ENCODE measurements at regions not wholly inside any gene's neighbourhood (a gene's known extent, or its start where the extent isn't known, plus 50 kb on each side); places are given as distances from the start of the nearest gene placed in this dataset.

GRCh38 chr5:147167529-147167928, 67.3 kb upstream of the STK32A start:
- DNase-seq (ENCODE audit: low read depth in 2 of 2, low spot score in 1 of 2), result no peak

- DNase-seq (ENCODE audit: low read depth in 2 of 2, low spot score in 1 of 2), result no peak
Observed at GRCh38 chr5:147168578-147169327, 66.1 kb upstream of the STK32A start.

DNA sequence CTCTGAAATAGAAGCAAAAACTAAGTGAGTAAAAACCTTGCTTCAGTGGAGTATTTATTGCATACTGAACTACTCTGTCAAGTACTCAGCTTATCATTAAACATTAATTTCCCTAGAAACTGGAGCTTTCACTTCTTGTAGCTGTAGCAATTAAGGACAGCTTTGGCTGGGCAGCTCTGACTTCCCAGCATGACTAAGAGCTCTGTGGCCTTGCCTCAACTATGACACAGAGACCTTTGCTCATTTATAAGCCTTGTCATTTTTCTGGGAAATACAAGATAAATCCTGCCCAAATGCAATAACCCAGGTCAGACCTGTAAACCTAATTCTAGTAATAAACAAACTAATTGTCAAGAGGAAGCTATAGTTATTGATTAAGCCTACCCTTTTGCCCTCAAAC, 65.4 kb upstream of the STK32A start:
- no peak for DNase-seq (ENCODE audit: low read depth in 2 of 2, low spot score in 1 of 2)

DNA sequence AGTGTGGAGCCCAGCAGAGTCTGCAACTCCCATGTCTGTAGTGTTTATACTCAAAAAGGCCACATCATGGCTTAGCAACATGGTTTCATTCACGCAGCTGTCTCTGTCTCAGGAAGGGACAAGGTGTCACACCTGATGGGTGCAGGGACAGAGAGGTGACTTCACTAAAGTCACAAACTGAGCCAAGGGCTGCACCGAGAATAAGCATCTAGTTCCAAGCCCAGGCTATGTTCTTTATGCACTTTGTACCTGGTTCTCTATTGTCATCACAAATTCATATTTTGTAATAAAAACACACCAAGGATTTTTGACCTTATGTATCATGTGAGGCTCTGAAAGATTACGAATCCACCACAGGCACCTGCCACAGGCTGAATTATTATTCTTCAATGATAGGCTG, 64.9 kb upstream of the STK32A start:
- no peak for DNase-seq (ENCODE audit: low read depth in 2 of 2, low spot score in 1 of 2)

GRCh38 chr5:147170603-147171002, 64.2 kb upstream of the STK32A start:
- no peak for DNase-seq (ENCODE audit: low read depth in 2 of 2, low spot score in 1 of 2)

GRCh38 chr5:147174671-147175265, 60.1 kb upstream of the STK32A start:
- no peak for DNase-seq (ENCODE audit: low read depth in 2 of 2, low spot score in 1 of 2)

DNA sequence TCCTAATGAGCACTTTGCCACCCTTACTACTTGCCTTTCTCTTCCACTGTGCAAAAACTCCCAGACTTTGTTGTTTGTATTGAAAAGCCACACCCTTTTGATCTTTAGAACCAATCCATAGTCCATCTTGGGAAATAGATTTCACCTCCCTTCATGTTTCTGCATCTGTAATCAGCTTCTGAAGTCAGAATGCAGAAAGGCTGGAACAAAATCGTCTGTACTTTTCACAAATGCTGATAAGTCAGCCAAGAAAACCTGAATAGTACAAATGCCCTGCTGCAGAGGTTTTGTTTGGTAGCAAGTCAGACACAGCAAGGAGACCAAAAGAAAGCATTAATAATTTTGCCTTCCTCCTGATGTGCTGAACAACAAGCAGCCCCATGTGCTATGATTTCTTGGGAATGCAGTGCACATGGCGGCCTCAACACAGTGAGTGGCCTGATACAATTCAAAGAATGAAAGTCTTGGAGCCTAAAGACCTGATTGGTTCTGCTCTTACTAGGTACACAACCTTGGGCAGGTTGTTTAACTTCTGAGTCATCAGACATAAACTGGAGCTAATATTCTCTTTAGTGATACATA, 59.2 kb upstream of the STK32A start:
- DNase-seq (ENCODE audit: low read depth in 2 of 2, low spot score in 1 of 2), result no peak

DNA sequence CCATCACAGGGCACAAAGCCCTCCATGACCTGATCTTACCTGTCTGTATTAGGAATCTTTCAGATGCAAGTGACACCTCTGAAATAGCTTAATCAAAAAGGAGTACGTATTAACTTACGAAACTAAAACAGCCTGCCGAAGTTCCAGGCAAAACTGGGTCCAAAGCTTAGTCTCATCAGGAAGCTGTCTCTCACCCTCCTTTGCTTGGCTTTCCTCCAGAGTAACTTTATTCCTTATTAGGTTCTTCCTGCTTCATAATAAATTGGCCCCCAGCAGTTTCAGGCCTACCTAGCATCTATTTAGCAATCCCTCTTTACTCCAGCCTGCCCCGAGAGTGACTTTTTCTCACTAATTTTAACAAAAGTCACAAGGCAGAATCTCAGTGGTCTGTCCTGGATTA, 58.4 kb upstream of the STK32A start:
- no peak for DNase-seq (ENCODE audit: low read depth in 2 of 2, low spot score in 1 of 2)

GRCh38 chr5:147177125-147177840, 57.5 kb upstream of the STK32A start:
- no peak for DNase-seq (ENCODE audit: low read depth in 2 of 2, low spot score in 1 of 2)

DNA sequence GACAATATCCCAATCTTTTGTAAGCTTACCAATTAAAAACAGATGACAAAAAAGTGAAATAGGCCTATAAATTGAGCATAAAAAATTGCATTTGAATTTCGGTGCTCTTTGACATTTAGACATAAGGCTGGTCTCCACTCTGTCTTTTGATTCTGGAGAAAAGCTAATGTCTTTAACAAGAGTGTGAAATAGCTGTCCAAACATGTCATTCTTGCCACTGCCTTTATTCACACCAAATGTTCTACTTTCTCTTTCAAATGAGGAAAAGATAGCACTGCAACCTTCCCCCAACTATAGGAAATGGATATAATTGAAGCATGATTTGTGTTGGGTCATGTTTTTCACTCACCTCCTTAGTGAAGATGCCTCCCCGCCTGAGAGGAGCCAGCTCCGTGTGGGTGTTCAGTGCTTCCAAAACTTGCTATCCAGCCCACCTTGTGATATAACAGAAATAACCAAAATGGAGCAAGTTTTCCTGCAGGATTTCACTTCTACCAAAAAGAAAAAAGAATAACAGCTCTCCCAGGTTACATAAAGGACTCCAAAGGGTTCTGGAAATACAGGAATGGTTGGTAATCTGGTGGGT, 55.2 kb upstream of the STK32A start:
- no peak for DNase-seq (ENCODE audit: low read depth in 2 of 2, low spot score in 1 of 2)

DNA sequence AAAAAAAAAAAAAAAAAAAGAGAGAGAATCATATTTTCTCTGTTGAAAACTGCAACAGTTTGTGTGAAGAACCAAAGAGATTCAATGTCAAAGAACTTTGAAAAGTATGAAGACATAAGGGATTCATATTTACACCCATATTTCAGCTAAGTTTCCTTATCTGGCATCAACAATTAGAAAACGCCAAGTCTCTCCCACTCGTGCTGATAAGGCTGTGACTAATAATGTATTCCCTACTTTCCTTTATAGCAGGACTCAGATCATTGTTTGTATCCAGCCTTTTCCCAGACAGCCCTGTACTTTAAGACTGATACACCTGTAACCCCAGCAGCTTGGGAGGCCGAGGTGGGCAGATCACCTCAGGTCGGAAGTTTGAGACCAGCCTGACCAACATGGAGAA, 54.1 kb upstream of the STK32A start:
- no peak for DNase-seq (ENCODE audit: low read depth in 2 of 2, low spot score in 1 of 2)

Measured in stimulated activated CD8-positive, alpha-beta memory T cell treated with anti-CD3 and anti-CD28 coated beads, Interleukin-4, amount 100 ng/mL, for 4 hours (primary cell).